ENCODE measurements at regions not wholly inside any gene's neighbourhood (a gene's known extent, or its start where the extent isn't known, plus 50 kb on each side); places are given as distances from the start of the nearest gene placed in this dataset.

GRCh38 chr7:118845791-118846190 lies 621.3 kb downstream of the ANKRD7 start:
- Histone ChIP-seq H3K4me1 (no peaks in the 10 kb centered on the region), H3K9me3 (no peaks in the 10 kb centered on the region), H3K27ac (no peak overlapping the region), H3K27me3 (no peaks in the 10 kb centered on the region), H3K4me3 (no peak overlapping the region), H3K36me3 (no peaks in the 10 kb centered on the region)
- TF ChIP-seq POLR2A (IDR thresholded peaks at IDR 0.05) (no peak), CTCF (IDR thresholded peaks at IDR 0.05 in 4 of 5, conservative IDR thresholded peaks at IDR 0.05 in 1 of 5) (no peak)
- intact Hi-C loops (cut with DNase I; ENCODE audit: low total_unique reads): no loop called here
- in situ Hi-C loops (cut with MboI; ENCODE audit: low sequenced_read_pairs in 4 of 4): no loop called here
- ATAC-seq (no peak), DNase-seq (no peak)

- Histone ChIP-seq H3K4me3 (no peak overlapping the region), H3K9me3 (no peaks in the 10 kb centered on the region), H3K36me3 (no peaks in the 10 kb centered on the region), H3K4me1 (no peaks in the 10 kb centered on the region), H3K27ac (no peak overlapping the region), H3K27me3 (no peaks in the 10 kb centered on the region)
- no peak for DNase-seq
- no peak for TF ChIP-seq POLR2A (IDR thresholded peaks at IDR 0.05)
- no peak for TF ChIP-seq CTCF (IDR thresholded peaks at IDR 0.05 in 4 of 5, conservative IDR thresholded peaks at IDR 0.05 in 1 of 5)
- intact Hi-C loops (cut with DNase I; ENCODE audit: low total_unique reads) (no loop called here), in situ Hi-C loops (cut with MboI; ENCODE audit: low sequenced_read_pairs in 4 of 4) (no loop called here)
- no peak for ATAC-seq
Measured at GRCh38 chr7:118846977-118847376, 622.5 kb downstream of the ANKRD7 start.

- H3K36me3 ChIP-seq: no peaks in the 10 kb centered on the region
- in situ Hi-C loops (cut with MboI; ENCODE audit: low sequenced_read_pairs in 4 of 4) (no loop called here), intact Hi-C loops (cut with DNase I; ENCODE audit: low total_unique reads) (no loop called here)
- no peak for DNase-seq
- H3K9me3 ChIP-seq: no peaks in the 10 kb centered on the region
- TF ChIP-seq CTCF (IDR thresholded peaks at IDR 0.05 in 4 of 5, conservative IDR thresholded peaks at IDR 0.05 in 1 of 5) (no peak), POLR2A (IDR thresholded peaks at IDR 0.05) (no peak)
- no peak overlapping the region for H3K27ac ChIP-seq
- no peak overlapping the region for H3K4me3 ChIP-seq
- H3K4me1 ChIP-seq: no peaks in the 10 kb centered on the region
- ATAC-seq: no peak
- no peaks in the 10 kb centered on the region for H3K27me3 ChIP-seq
Measured at GRCh38 chr7:118855290-118855689, 630.8 kb downstream of the ANKRD7 start.

GRCh38 chr7:118858651-118859149 lies 634.2 kb downstream of the ANKRD7 start:
- DNase-seq (no peak), ATAC-seq (no peak)
- intact Hi-C loops (cut with DNase I; ENCODE audit: low total_unique reads) (no loop called here), in situ Hi-C loops (cut with MboI; ENCODE audit: low sequenced_read_pairs in 4 of 4) (no loop called here)
- no peak overlapping the region for H3K27ac ChIP-seq
- no peaks in the 10 kb centered on the region for H3K36me3 ChIP-seq
- no peaks in the 10 kb centered on the region for H3K27me3 ChIP-seq
- H3K4me3 ChIP-seq: no peak overlapping the region
- no peaks in the 10 kb centered on the region for H3K4me1 ChIP-seq
- H3K9me3 ChIP-seq: no peaks in the 10 kb centered on the region
- no peak for TF ChIP-seq POLR2A (IDR thresholded peaks at IDR 0.05)
- no peak for TF ChIP-seq CTCF (IDR thresholded peaks at IDR 0.05 in 4 of 5, conservative IDR thresholded peaks at IDR 0.05 in 1 of 5)

- H3K4me1 ChIP-seq: no peaks in the 10 kb centered on the region
- no peak for ATAC-seq
- H3K9me3 ChIP-seq: no peaks in the 10 kb centered on the region
- no peaks in the 10 kb centered on the region for H3K27me3 ChIP-seq
- H3K4me3 ChIP-seq: no peak overlapping the region
- no peak for TF ChIP-seq CTCF (IDR thresholded peaks at IDR 0.05 in 4 of 5, conservative IDR thresholded peaks at IDR 0.05 in 1 of 5)
- no peak for TF ChIP-seq POLR2A (IDR thresholded peaks at IDR 0.05)
- in situ Hi-C loops (cut with MboI; ENCODE audit: low sequenced_read_pairs in 4 of 4): no loop called here
- H3K36me3 ChIP-seq: no peaks in the 10 kb centered on the region
- no peak overlapping the region for H3K27ac ChIP-seq
- DNase-seq: no peak
- intact Hi-C loops (cut with DNase I; ENCODE audit: low total_unique reads): no loop called here
Measured at GRCh38 chr7:118861581-118861980, 637.1 kb downstream of the ANKRD7 start.

Data from gastrocnemius medialis (tissue), 4 donors.